ENCODE measurements at regions not wholly inside any gene's neighbourhood (a gene's known extent, or its start where the extent isn't known, plus 50 kb on each side); places are given as distances from the start of the nearest gene placed in this dataset.

DNA sequence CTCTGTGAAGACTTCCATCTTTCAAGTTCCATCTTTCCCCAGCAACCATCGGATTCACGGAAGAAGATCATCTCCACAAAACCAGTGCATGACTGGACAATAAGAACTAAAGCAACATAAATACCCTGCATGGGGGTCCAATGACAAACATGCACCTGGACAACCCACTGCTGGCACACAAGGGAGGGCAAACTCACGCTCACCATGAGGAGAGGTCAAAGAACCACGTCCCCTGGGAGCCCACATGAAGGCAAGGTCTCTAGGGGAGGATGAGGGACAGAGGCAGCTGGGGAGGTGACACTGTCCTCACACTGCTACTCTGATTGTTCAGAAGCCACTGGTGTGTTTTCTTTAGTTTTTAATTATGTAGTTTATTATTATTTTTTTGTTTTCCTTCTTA is 190.8 kb downstream of the MED10 start:
- TF ChIP-seq, protein P1, sequence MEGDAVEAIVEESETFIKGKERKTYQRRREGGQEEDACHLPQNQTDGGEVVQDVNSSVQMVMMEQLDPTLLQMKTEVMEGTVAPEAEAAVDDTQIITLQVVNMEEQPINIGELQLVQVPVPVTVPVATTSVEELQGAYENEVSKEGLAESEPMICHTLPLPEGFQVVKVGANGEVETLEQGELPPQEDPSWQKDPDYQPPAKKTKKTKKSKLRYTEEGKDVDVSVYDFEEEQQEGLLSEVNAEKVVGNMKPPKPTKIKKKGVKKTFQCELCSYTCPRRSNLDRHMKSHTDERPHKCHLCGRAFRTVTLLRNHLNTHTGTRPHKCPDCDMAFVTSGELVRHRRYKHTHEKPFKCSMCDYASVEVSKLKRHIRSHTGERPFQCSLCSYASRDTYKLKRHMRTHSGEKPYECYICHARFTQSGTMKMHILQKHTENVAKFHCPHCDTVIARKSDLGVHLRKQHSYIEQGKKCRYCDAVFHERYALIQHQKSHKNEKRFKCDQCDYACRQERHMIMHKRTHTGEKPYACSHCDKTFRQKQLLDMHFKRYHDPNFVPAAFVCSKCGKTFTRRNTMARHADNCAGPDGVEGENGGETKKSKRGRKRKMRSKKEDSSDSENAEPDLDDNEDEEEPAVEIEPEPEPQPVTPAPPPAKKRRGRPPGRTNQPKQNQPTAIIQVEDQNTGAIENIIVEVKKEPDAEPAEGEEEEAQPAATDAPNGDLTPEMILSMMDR (tag by site-specific recombination; IDR thresholded peaks at IDR 0.05) = no peak
- no peak for TF ChIP-seq ZNF837 (tag by site-specific recombination; IDR thresholded peaks at IDR 0.05)
- no peak for TF ChIP-seq ZNF138 (tag by site-specific recombination; IDR thresholded peaks at IDR 0.05; ENCODE audit: borderline replicate concordance)
- TF ChIP-seq ZNF501 (tag by site-specific recombination; IDR thresholded peaks at IDR 0.05) = no peak
- no peak for TF ChIP-seq OVOL3 (tag by site-specific recombination; IDR thresholded peaks at IDR 0.05)
- TF ChIP-seq, protein P2, sequence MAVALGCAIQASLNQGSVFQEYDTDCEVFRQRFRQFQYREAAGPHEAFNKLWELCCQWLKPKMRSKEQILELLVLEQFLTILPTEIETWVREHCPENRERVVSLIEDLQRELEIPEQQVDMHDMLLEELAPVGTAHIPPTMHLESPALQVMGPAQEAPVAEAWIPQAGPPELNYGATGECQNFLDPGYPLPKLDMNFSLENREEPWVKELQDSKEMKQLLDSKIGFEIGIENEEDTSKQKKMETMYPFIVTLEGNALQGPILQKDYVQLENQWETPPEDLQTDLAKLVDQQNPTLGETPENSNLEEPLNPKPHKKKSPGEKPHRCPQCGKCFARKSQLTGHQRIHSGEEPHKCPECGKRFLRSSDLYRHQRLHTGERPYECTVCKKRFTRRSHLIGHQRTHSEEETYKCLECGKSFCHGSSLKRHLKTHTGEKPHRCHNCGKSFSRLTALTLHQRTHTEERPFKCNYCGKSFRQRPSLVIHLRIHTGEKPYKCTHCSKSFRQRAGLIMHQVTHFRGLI (tag by site-specific recombination; IDR thresholded peaks at IDR 0.05) = no peak
- TF ChIP-seq ZBTB17 (tag by site-specific recombination; IDR thresholded peaks at IDR 0.05) = no peak
